CD4-positive, alpha-beta T cell treated with Interleukin-4 for 1 hour (primary cell): ENCODE measurements at regions not wholly inside any gene's neighbourhood (a gene's known extent, or its start where the extent isn't known, plus 50 kb on each side); places are given as distances from the start of the nearest gene placed in this dataset.

Experiments
- DNase-seq, 2 donors: peaks; one replicate each; pipeline ENCODE4 v3.0.0-alpha.2; 2020 to 2022

DNA sequence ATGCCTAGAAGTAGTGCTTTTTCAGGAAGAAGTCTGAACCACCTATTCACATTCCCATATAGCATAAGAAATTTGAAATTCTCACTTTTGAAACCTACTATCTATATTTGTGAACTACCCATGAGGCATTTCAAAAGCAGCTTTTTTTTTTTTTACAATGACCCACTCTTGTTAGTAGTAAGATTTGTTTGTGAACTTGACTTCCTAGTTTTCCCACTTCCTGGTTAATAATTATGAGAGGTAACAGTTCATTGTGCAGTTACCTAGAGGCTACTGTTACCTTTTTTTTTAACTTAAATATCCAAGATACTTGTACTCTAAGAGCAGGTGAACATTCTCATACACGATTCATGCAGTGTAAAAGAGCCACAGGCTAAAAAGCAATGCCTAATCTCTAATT is 371.7 kb upstream of the ADGRL2 start:
- DNase-seq: no peak

DNA sequence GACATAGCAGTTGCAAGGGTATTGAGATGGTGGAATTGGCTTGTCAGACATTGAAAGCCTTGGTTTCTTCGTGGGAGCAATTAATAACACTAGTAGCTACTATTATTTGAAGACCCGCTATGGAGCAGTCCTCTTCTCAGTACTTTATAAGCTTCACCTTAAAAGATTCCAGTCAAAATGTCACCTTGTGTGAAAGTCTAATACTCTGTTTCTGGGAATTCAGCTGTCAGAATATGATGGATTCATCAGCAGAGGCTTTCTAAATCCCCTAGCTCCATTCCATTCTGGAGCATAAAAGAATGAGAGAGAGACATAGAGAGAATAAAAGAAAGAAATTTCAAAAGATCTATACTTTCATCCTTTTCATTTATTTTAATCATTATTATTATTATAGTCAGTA is 375.9 kb upstream of the ADGRL2 start:
- DNase-seq: no peak

DNA sequence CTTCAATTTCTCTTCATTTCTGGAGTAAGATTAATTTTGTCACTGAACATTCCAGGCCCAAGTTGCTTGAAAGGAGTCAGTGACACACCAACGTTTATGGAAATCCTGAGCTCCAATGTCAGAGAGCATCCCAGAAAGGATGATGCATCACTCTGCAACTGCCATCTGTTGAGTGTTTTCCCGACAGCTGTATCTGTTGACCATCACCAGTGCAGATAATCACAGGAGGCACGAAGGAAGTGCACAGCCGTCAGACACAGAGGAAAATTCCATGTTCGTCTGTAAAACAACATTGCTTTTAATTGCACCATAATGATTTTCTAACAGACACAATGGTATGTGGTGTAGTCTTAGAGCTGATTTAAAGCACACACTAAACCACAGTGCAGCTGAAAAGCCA is 376.7 kb upstream of the ADGRL2 start:
- DNase-seq: no peak

DNA sequence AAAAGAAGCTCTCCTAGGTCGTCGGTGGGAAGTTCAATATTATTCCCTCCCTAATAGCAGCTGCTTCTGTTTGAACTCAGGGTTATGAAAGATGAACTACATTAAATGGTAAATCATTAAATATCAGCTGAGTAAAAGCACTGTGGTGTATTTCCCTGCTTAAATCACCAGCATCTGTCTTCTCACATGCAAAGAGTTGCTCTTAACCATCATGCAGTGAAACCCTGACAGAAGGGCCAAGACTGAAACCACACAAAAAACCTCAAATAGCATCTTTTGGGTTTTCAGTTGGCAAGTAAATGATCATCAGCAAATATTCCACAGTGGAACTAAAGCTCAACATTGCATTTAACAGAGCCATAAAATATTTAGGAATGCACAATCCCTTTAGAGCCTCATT is 380.0 kb upstream of the ADGRL2 start:
- no peak for DNase-seq

DNA sequence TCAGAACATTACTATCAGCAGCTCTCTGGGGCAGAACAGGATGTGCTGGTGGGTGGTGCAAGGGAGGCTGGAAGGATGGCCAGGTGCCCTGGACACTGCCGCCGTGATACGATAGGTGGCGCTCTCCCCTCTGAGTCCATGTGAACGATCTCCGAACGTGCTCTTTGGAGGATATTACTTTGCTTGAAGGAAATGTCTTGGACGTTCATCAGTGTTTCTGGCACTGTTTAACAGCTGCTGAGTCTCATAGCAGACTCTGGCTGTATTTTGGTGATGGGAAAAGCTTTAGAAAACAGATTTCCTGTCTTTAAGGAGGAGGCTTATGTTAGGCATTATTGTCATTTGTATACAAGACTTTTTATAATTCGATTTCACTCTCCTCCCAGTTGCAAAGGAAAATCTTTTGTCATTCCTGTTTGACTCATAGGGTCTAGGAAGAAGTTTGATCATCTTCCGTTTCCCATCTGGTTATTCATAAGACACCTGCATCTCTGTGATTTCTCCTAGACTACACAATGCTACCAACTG is 386.2 kb upstream of the ADGRL2 start:
- DNase-seq: no peak

DNA sequence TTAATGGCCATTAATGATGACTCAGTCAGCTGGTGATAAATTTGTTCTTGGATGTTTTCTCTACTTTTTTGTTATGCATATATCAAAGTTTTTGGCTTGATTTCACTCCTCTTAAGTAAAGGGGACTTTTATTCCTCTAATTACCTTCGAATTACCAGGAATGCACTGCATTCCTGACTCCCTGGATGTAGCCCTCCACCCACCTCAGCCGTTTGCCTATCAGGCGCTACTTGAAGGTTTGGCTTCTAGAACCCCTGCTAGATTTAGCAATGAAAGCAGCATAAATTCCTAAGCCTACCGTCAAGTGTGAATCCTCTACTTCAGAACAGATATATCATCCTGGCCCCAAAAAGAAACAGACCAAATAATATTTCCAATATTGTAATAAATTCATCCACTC is 387.8 kb upstream of the ADGRL2 start:
- no peak for DNase-seq

DNA sequence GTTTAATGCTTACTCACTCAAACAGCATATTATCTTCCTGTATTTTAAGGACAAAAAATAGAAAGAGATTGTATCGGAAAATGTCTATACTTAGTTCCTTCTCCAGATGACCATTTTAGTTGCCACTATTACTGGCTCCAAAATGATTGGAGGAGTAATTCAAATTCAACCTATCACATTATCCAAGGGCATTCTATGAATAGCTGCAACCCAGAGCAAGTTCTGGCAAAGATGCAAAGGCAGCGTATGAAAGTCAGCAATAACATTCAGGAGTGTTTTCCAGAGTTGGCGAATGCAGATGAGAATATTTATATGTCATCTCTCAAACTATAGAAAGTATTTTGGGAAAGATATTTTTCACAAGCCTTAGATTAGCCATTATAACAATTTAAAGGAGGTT is 389.8 kb upstream of the ADGRL2 start:
- no peak for DNase-seq

DNA sequence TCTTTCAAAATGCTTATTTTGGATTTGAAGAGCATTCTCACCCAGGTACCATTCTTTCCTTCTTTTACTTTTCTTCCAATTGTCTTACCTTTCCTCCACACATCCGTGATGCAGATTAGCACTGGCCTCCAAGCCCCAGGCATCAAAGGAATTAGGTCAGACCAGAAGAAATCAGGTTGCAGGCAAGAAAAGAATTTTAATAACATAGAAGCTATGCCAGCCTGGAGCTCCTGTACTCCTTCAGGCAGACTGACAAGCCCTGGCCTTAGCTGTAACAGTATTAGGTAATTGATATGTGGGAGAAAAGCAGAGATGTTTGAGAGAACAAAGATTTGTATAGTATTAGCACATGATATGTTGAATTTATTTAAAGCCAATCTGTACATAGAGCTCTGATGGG is 390.4 kb upstream of the ADGRL2 start:
- DNase-seq: no peak

DNA sequence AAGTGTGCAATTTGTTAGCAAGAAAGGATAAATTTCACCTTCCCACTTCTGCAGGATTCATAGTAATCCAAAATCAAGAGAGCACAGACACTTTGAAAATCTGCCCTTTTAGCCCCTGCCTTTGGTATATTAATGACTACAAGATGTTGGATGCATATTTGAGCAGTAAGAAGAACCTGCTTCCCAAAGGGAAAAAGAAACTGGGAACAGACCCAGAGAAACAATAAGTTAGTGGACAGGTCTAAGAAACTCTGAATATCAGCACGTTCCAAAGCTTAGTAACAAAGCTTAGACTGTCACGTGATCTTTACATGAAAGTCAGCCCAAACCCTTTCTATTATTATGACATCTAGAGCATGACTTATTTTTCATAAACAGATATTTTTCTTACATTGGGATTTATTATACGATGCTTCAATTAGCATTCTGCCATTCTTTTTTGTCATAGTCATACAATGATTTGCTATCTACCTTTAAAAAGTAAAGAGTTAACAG is 390.9 kb upstream of the ADGRL2 start:
- DNase-seq: no peak

DNA sequence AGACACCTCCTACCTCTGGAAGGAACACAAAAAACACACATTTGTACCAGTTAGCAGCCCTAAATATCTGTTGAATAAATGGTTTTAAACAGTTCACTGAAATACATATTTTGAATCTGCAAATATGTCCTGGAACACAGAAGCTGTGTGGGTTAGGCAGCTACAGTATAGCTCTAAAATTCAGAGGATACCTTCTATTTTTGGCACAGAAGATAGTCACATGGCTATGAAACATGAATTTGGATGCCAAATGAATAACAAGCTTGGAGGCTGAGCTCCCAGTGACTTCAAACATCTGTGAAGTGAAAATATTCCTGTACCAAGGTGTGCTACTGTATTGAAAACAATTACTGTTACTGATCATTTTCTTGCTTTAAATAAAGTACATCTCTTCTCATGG is 391.5 kb upstream of the ADGRL2 start:
- DNase-seq: no peak

DNA sequence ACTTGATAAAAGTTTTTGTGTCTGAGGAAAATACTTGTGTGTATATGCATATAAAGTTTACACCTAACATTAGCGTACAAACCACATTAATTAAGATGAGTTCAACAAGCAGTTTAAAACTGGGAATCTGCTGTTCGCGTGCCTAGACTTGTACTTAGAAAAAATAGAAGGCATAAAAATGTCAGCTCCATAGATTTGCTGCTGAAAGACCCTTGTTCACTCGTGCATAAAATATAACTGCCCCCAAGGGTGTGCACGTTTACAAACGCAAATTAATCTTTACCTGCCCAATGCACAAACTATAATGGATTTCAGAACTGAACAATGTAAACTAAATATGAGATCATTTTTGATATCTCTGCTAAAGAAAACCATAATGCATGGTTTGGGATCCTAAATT is 392.3 kb upstream of the ADGRL2 start:
- no peak for DNase-seq

DNA sequence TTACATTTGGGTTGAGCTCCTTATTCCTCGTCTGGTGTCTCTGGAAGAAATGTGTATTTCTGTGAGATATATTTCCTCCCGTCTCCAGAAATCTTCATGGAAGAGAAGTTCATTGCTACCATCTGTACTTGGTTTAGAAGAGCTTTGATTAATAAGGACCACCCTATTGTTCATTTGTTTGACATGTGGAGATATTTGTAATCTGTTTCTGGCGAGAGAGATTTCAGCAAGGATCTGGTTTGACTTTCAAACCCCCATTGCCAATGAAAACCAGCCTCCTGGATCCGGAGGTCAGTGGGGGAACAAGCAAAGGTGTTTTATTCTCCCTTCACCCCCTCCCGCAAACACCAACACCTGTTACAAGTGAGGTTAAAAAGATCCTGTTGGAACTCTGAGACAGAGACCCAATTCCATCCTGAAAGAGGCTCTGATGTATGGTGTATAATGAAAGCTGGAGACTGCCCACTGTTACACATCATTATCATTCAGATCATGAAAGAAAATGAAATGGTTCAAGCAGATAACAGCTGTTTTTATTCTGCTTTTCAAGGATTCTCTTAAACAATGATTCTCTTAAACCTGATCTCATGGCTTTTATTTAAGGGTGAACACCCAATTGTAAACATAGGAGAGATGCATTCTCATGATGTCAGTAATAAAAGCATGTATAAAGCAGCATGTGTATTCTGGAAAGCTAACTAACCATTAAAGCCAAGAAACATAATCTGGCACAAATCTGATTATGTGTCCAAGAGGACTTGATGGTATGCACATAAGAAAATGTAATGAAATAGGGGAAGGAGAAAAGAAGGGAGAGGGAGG is 393.5 kb upstream of the ADGRL2 start:
- no peak for DNase-seq

DNA sequence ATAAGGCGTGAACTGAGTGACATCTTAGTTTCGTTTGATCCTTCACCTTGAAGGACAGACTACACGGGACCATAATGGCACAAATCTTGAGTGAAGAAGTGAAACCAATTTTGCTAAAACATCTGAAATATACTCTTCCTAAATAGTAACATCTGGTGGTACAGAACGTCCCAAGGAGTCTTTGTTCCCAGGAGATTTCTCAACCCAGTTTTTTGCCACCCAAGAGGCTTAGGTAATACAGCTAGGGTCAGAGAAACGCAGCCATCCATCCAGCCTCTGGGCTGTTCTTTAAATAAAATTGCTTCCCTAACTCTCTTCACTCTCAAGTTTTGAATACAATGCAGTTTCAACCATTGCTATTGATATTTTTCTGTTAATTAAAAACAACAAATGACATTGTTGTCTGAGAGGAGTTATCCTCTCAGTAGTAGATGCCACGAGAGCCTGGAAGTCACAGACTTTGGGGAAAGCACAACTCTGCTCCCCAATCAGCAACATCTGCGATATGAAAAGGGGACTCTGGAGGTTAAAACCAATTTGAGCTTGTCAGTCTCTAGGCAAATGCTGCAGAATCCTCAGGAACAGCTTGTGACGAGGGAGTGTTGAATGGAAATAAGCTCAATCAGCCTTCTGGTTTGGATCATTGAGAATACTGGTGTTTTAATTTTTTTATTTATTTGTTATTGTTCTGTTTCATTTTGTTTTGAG is 394.3 kb upstream of the ADGRL2 start:
- DNase-seq: no peak

DNA sequence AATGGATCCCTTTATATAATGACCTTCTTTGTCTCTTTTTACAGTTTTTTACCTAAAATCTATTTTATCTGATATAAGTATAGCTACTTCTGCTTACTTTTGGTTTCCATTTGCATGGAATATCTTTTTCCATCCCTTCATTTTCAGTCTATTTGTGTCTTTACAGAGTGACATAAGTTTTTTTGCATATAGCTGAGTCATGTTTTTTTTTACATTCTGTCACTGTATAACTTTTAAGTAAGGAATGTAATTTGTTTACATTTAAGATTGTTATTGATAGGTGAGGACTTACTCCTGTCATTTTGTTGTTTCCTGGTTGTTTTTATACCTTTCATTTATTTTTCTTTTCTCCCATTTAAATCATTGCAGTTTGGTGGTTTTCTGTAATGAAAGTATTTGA is 402.7 kb upstream of the ADGRL2 start:
- no peak for DNase-seq

DNA sequence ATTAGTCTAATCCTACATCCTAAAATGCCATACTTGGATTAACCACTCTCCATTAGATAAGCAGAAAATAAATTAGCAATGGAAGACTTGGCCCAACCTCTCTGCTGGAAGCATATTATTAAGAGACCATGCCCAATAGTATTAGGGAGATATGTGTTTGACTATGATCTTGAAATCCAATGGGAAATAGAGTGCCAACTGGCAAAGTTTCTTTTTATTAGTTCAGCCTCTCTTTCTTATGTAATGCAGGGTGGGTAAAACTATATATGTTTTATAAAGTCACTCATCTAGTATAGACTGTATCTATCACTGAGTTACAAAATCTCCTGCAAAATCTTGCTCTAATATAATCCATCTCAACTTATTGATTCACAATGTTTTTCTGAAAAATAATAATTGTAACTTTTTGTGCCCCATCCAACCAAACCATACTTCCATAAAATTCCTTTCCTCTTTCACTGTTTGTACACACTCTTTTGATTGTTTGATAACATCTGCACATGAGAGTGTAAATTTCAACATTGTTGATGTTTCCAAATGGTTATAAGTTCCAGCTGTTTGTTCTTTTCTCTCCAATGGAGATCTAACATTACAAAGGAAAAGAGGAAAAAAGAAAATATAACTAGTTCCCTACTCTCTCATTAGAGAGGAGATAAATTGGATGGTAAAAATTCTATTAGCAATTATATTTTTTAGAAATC is 408.1 kb upstream of the ADGRL2 start:
- DNase-seq: no peak

DNA sequence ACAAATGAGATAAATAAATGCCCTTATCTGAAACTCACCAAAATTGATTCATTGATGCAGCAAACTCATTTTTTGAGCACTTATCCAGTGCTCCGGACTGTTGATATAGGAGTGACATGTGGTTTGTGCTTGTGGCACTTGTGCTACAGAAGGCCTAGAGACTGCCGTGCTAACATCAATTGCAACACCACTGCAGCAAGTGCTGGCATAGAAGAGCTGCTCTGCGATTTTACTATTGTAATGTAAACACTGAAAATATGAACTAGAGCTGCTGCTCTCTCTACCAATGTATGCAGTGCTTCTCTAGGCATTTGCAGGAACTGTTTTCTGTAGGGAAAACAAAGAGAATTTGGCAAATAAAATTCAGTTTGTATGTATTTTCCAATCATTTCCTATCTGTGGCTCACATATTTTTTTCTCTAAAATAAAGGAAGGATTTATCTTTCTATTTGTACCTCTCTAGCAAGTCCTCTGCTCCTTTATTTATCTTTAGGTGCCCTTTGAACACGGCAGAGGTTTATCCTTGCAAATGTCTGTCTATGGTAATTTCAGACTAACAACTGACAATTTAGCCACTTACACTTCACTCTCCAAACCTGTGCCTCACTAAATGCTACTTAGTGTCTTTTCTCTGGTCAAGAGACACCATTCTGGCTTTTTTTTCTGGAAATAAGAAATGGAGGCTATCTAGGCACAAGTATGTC is 409.5 kb upstream of the ADGRL2 start:
- no peak for DNase-seq

DNA sequence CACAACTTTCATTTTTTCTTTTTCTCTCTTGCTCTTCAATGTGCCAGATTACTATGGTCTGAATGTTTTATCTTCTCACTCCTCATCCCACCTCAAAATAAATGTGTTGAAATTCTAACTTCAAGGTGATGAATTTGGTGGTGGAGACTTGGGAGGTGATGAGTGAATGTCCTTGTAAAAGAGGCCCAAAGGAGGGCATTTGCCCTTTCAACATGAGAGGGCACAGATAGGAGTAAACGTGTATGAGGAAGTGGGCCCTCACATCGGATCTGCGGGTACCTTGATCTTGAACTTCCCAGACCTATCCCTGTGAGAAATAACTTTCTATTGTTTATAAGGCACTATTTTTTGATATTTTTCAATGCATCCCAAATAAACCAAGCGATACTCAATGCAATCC is 412.3 kb upstream of the ADGRL2 start:
- DNase-seq: no peak

DNA sequence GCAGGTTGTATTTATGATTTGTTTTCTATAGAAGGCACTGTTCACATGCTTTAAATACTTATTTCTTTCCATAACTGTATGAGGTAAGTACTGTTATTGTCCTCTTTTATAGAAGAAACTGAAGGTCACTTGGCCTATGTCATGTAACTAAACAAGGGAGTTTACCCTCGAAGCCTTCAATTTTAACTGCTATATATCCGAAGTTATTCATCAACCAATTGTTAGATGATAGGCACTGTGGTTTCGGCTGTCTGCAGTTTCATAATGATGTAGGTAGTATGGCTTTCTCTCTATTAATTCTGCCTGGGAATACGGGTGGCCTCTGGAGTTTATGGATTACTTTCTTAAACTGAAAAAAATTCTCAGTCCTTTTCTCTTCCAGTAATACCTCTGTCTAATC is 413.3 kb upstream of the ADGRL2 start:
- DNase-seq: no peak

DNA sequence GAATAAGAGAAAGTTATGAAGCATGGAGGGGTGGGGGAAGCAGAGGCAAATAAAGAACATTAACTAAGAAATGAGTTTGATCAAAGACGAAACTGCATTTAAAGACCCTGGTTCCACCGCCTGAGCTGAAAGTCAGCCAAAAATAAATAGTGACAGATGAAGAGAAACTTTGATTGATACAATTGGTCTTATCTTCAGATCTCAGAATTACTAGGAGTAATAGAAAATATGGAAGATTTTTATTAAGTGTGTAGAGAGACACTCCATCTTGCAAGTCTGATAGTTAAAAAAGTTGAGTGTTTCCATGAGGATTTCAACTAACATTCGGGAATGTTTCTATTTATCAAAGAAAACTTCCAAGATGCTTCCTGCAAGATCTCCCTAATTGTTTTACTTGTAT is 418.2 kb upstream of the ADGRL2 start:
- DNase-seq: no peak

DNA sequence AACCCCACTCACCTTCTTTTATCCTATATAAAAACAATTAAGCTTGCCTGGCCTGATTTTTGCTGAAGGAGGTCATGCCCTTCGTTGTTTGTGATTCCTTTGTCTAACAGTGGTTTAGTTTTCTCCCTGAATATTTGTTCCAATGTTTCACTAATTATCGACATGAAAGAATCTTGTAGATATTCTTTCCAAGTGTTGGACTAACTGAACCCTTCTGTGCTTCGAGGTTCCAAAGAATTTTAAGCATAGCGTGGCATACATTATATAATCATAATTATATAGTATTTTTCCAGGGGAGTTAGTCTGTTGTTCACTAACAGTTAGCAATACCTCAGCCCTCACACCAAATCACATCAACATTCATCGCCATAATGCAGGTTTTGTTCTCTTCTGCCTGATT is 418.9 kb upstream of the ADGRL2 start:
- DNase-seq: no peak

DNA sequence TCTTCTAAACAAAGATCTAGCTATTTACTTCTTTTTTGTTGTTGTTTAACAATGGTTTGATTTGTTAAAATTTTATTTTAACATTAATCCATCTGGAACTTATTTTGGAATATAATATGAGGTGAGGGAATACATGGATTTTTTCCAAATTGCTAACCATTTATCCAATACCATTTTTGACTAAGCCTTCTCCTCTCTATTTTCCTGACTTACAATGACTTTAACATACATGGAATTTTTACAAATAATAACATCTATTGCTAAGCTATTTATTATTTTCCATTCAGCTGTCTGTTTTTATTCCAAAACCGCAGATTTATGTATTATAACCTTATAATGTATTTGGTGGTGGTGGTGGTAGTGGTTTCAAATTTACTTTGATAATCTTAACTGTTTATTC is 420.3 kb upstream of the ADGRL2 start:
- no peak for DNase-seq

DNA sequence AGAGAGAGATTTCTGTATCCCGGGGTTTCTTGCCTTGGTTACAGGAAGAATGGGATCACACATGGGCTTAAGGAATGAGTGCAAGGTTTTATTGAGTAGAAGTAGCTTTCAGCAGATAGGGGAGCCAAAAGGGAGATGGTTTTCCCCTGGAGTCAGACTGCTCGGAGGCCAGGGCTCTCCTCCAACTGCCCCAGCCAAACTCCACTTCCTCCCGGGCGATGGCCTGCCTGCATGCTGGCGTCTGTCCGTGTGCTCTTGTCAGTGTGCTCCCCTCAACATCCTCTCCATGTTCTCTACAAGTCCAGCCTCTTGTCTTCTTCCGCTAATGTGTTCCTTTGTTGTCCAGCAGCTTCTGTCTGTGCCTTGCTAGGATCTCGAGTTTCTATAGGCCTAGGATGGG is 421.3 kb upstream of the ADGRL2 start:
- DNase-seq: no peak

DNA sequence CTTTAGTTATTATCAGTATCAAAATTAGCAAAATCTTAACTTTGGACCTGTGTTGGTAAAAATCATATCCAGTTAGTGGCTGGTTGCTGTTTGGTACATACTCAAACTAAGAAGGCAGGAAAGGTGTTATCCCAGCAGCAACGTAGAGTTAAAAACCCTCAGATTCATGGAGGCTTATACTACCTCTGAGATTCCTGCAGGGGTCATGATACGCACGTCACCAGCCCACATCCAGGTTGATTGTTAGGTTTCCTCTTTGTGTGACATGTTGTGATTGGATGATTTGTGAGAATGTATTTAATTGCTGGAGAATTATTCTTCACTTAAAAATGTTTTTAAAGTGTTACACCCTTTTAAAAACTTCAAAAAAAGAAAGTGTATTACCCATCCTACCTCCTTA is 423.3 kb upstream of the ADGRL2 start:
- DNase-seq: no peak
